Adrenal gland (tissue), 5 donors: ENCODE measurements at regions not wholly inside any gene's neighbourhood (a gene's known extent, or its start where the extent isn't known, plus 50 kb on each side); places are given as distances from the start of the nearest gene placed in this dataset.

Experiments used
- POLR2A ChIP-seq, 2 donors: fragments of 450-650 bp; IDR thresholded peaks; one replicate each; pipeline ENCODE4 v1.6.1; 2017; ENCODE audit warnings: antibody characterized with exemption in 2 of 2, mild to moderate bottlenecking in 2 of 2, moderate library complexity in 1 of 2
- TF ChIP-seq, protein P1 (sequence below), 6 experiments: fragments of 450-650 bp in 4 of 6; fragments of 200-600 bp in 2 of 6; sonication (generic) in 1 of 6; IDR thresholded peaks; 1 replicate in 5 of 6; 2 replicates in 1 of 6; pipeline versions ENCODE4 v1.5.1 to v1.8.0; 2016 to 2021; ENCODE audit warnings: antibody characterized with exemption in 6 of 6, mild to moderate bottlenecking in 2 of 6, moderate library complexity in 1 of 6
- donor health status: DM: no; HTN: no; CAD: no.

DNA sequence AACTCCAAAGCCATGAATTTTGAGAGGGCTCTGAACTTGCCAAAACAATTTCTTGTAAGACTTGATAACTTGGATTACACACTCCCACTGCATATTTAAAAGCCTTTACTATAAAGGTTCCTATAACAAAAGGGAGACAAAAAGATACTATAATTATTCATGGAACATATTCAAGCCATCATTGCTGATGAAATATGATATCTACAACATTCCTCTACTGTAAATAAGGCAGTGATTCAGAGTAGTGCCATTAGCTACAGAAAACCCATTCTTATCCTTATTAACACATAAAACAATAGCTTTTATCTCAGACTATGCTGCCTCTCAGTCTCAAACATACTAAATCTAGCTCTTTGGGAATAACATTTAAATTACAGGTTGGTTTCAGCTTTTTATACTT lies 675.5 kb upstream of the CXADR start:
- TF ChIP-seq POLR2A (IDR thresholded peaks at IDR 0.05): no peak
- TF ChIP-seq, protein P1, sequence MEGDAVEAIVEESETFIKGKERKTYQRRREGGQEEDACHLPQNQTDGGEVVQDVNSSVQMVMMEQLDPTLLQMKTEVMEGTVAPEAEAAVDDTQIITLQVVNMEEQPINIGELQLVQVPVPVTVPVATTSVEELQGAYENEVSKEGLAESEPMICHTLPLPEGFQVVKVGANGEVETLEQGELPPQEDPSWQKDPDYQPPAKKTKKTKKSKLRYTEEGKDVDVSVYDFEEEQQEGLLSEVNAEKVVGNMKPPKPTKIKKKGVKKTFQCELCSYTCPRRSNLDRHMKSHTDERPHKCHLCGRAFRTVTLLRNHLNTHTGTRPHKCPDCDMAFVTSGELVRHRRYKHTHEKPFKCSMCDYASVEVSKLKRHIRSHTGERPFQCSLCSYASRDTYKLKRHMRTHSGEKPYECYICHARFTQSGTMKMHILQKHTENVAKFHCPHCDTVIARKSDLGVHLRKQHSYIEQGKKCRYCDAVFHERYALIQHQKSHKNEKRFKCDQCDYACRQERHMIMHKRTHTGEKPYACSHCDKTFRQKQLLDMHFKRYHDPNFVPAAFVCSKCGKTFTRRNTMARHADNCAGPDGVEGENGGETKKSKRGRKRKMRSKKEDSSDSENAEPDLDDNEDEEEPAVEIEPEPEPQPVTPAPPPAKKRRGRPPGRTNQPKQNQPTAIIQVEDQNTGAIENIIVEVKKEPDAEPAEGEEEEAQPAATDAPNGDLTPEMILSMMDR (IDR thresholded peaks at IDR 0.05): no peak
